Peyer's patch (tissue), 4 donors: ENCODE measurements at regions not wholly inside any gene's neighbourhood (a gene's known extent, or its start where the extent isn't known, plus 50 kb on each side); places are given as distances from the start of the nearest gene placed in this dataset.

ENCODE experiments used
- DNase-seq, 3 donors: peaks; one replicate each; pipeline ENCODE4 v3.0.0-alpha.2; 2017 to 2019
- H3K27ac ChIP-seq, 4 donors: fragments of 200-600 bp; sonication (generic); one replicate each; pipeline ENCODE4 v1.5.1; 2016 to 2019
- H3K27me3 ChIP-seq, 2 donors: fragments of 200-600 bp; sonication (generic); one replicate each; pipeline ENCODE4 v1.5.1; 2019
- H3K36me3 ChIP-seq, 3 donors: fragments of 200-600 bp; sonication (generic); one replicate each; pipeline ENCODE4 v1.5.1; 2016 to 2019
- H3K4me1 ChIP-seq, 4 donors: fragments of 200-600 bp; sonication (generic); one replicate each; pipeline ENCODE4 v1.5.1; 2016 to 2019
- H3K4me3 ChIP-seq, 4 donors: fragments of 200-600 bp; sonication (generic); 1 replicate in 3 of 4; 2 replicates in 1 of 4; pipeline ENCODE4 v1.5.1; 2016 to 2019; ENCODE audit warnings: mild to moderate bottlenecking in 1 of 4
- H3K9me3 ChIP-seq, 4 donors: fragments of 200-600 bp; sonication (generic); one replicate each; pipeline ENCODE4 v1.5.1; 2016 to 2019; ENCODE audit warnings: mild to moderate bottlenecking in 1 of 4
- POLR2A ChIP-seq, 2 donors: fragments of 450-650 bp; IDR thresholded peaks; one replicate each; pipeline ENCODE4 v1.5.1; 2017; ENCODE audit warnings: antibody characterized with exemption in 2 of 2, mild to moderate bottlenecking in 2 of 2, moderate library complexity in 2 of 2
- TF ChIP-seq, protein P1 (sequence below), 6 experiments: fragments of 450-650 bp in 4 of 6; fragments of 200-600 bp in 2 of 6; sonication (generic) in 1 of 6; IDR thresholded peaks; one replicate each; pipeline ENCODE4 v1.5.1; 2017 to 2019; ENCODE audit warnings: antibody characterized with exemption in 6 of 6, mild to moderate bottlenecking in 3 of 6, moderate library complexity in 1 of 6

GRCh38 chr9:103068753-103069152, 73.6 kb downstream of the CYLC2 start:
- Histone ChIP-seq H3K4me3 (no peak overlapping the region), H3K9me3 (no peaks in the 10 kb centered on the region), H3K4me1 (no peaks in the 10 kb centered on the region), H3K27ac (no peak overlapping the region), H3K27me3 (no peaks in the 10 kb centered on the region), H3K36me3 (no peaks in the 10 kb centered on the region)
- TF ChIP-seq, protein P1, sequence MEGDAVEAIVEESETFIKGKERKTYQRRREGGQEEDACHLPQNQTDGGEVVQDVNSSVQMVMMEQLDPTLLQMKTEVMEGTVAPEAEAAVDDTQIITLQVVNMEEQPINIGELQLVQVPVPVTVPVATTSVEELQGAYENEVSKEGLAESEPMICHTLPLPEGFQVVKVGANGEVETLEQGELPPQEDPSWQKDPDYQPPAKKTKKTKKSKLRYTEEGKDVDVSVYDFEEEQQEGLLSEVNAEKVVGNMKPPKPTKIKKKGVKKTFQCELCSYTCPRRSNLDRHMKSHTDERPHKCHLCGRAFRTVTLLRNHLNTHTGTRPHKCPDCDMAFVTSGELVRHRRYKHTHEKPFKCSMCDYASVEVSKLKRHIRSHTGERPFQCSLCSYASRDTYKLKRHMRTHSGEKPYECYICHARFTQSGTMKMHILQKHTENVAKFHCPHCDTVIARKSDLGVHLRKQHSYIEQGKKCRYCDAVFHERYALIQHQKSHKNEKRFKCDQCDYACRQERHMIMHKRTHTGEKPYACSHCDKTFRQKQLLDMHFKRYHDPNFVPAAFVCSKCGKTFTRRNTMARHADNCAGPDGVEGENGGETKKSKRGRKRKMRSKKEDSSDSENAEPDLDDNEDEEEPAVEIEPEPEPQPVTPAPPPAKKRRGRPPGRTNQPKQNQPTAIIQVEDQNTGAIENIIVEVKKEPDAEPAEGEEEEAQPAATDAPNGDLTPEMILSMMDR (IDR thresholded peaks at IDR 0.05) = no peak
- TF ChIP-seq POLR2A (IDR thresholded peaks at IDR 0.05) = no peak
- no peak for DNase-seq

- TF ChIP-seq POLR2A (IDR thresholded peaks at IDR 0.05) = no peak
- TF ChIP-seq, protein P1 (IDR thresholded peaks at IDR 0.05) = no peak
- H3K36me3 ChIP-seq = no peaks in the 10 kb centered on the region
- no peaks in the 10 kb centered on the region for H3K27me3 ChIP-seq
- H3K4me3 ChIP-seq = no peak overlapping the region
- no peak overlapping the region for H3K27ac ChIP-seq
- H3K4me1 ChIP-seq = no peaks in the 10 kb centered on the region
- DNase-seq = no peak
- no peaks in the 10 kb centered on the region for H3K9me3 ChIP-seq
Observed at GRCh38 chr9:103078581-103078980, 83.4 kb downstream of the CYLC2 start.

DNA sequence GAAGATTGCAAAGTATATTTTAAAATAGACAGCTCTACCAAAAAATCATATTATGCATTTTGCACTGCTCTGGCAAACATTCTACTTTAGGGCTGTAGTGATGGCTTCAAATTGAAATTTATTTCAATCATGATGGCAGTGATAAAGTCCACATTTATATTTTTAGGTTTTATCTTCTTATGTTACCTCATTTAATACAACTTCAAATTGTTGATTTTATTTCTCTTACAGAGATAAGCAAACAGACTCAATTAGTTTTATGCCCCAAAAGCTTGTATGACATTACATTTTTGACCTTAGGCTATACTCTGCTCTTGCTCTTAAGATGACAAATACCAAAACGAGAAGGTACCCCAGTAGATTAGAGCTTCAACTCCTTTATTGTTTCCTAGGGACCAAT, 87.4 kb downstream of the CYLC2 start:
- H3K9me3 ChIP-seq = no peaks in the 10 kb centered on the region
- no peaks in the 10 kb centered on the region for H3K4me1 ChIP-seq
- no peak for DNase-seq
- no peaks in the 10 kb centered on the region for H3K36me3 ChIP-seq
- H3K27ac ChIP-seq = no peak overlapping the region
- TF ChIP-seq POLR2A (IDR thresholded peaks at IDR 0.05) = no peak
- TF ChIP-seq, protein P1 (IDR thresholded peaks at IDR 0.05) = no peak
- H3K27me3 ChIP-seq = no peaks in the 10 kb centered on the region
- H3K4me3 ChIP-seq = no peak overlapping the region

GRCh38 chr9:103089357-103089756, 94.2 kb downstream of the CYLC2 start:
- H3K36me3 ChIP-seq = no peaks in the 10 kb centered on the region
- TF ChIP-seq POLR2A (IDR thresholded peaks at IDR 0.05) = no peak
- TF ChIP-seq, protein P1 (IDR thresholded peaks at IDR 0.05) = no peak
- no peak overlapping the region for H3K4me3 ChIP-seq
- DNase-seq = no peak
- no peaks in the 10 kb centered on the region for H3K4me1 ChIP-seq
- no peaks in the 10 kb centered on the region for H3K27me3 ChIP-seq
- no peak overlapping the region for H3K27ac ChIP-seq
- no peaks in the 10 kb centered on the region for H3K9me3 ChIP-seq

GRCh38 chr9:103104101-103104500, 109.0 kb downstream of the CYLC2 start:
- H3K27me3 ChIP-seq = no peaks in the 10 kb centered on the region
- peaks cover 0 to 8% (median 0%) of the 10 kb centered on the region in 4 donors for H3K9me3 ChIP-seq
- H3K36me3 ChIP-seq = no peaks in the 10 kb centered on the region
- H3K27ac ChIP-seq = no peak overlapping the region
- no peak for TF ChIP-seq POLR2A (IDR thresholded peaks at IDR 0.05)
- TF ChIP-seq, protein P1 (IDR thresholded peaks at IDR 0.05) = no peak
- DNase-seq = no peak
- H3K4me1 ChIP-seq = no peaks in the 10 kb centered on the region
- no peak overlapping the region for H3K4me3 ChIP-seq

DNA sequence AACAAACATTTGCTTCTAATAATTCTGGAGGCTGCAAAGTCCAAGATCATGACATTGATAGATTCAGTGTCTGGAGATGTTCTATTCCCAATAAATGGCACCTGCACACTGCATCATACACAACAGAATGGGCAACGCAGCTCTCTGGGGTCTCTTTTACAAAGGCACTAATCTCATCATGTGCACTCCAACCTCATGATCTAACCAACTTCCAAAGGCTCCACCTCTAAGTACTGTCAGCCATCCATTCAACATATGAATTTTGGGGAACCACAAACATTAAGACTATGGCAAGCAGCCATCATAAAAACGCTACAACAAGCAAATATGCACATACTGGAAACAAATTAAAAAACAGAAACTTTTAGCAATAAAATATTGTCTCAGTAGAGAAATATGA, 121.1 kb downstream of the CYLC2 start:
- H3K9me3 ChIP-seq = no peaks in the 10 kb centered on the region
- H3K4me3 ChIP-seq = no peak overlapping the region
- TF ChIP-seq, protein P1 (IDR thresholded peaks at IDR 0.05) = no peak
- TF ChIP-seq POLR2A (IDR thresholded peaks at IDR 0.05) = no peak
- H3K36me3 ChIP-seq = no peaks in the 10 kb centered on the region
- no peak for DNase-seq
- H3K27ac ChIP-seq = no peak overlapping the region
- no peaks in the 10 kb centered on the region for H3K4me1 ChIP-seq
- no peaks in the 10 kb centered on the region for H3K27me3 ChIP-seq
